Astrocyte of the cerebellum (primary cell): ENCODE measurements at regions not wholly inside any gene's neighbourhood (a gene's known extent, or its start where the extent isn't known, plus 50 kb on each side); places are given as distances from the start of the nearest gene placed in this dataset.

Source experiments
- DNase-seq: peaks from one replicate; pipeline ENCODE4 v3.0.0-alpha.2; 2011; ENCODE audit warnings: low read depth
- H3K4me3 ChIP-seq: 2 replicates; pipeline ENCODE4 v1.5.1; 2011; ENCODE audit warnings: mild to moderate bottlenecking, low read depth, low read length, moderate library complexity
- CTCF ChIP-seq: IDR thresholded peaks from 2 replicates; pipeline ENCODE4 v1.5.1; 2012; ENCODE audit warnings: low read length, low read depth, moderate library complexity, mild to moderate bottlenecking; ENCODE audit errors: missing control alignments
- in situ Hi-C: cut with HindIII; loops from 2 replicates; pipeline ENCODE4 v1.10.0; 2017; ENCODE audit warnings: low sequenced_read_pairs

- in situ Hi-C loops = no loop called here
- H3K4me3 ChIP-seq = no peak overlapping the region
- no peak for DNase-seq
- no peak for TF ChIP-seq CTCF
Observed at GRCh38 chr1:36711480-36711879, 228.8 kb upstream of the CSF3R start.

DNA sequence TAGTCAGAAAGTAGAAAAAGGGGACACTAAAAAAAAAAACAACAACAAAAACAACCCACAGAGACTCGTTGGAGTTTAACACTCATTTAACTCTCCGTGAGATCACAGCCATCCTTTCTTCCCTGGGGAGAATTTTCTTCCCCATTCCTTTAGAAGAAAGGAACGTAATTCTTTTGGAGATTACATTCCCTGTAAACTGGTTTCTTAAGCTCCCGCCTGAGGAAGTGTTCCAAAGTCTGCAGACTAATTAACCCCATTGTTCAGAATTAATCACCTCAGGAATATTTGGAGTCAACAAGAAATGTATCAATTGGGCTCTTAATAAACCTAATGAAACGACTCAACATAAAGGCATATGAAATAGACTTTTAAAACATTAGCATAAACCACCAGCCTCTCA is 228.2 kb upstream of the CSF3R start:
- in situ Hi-C loops = no loop called here
- no peak overlapping the region for H3K4me3 ChIP-seq
- no peak for DNase-seq
- no peak for TF ChIP-seq CTCF

DNA sequence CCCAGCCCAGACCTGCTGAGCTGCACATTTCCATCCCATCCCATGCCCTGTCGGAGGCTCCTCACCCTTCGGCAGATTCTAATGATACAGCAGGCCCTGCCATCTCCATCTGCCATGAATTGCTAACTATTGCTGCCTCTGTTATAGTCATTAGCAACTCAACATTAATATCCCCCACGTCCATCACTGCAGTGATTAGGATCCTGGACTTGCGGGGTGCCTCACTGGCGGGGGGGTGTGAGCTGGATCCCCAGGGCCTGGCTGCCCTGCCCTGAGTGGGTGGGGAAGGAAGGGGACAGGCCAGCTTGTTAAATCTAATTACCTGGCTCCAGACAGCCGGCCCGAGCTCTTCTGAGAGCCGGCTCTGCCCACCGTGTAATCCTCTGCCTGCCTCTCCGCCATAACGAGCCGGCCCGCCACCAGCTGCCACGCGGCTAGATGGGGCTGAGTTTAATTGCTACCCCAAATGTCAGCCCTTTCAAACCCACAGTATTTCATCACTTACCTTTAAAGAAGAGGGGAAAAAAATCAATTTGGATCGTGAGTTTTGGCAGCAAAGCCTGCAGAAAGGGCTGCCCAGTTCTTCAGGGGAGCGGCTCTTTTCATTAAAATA is 227.3 kb upstream of the CSF3R start:
- no peak for DNase-seq
- in situ Hi-C loops = no loop called here
- no peak overlapping the region for H3K4me3 ChIP-seq
- TF ChIP-seq CTCF = no peak

DNA sequence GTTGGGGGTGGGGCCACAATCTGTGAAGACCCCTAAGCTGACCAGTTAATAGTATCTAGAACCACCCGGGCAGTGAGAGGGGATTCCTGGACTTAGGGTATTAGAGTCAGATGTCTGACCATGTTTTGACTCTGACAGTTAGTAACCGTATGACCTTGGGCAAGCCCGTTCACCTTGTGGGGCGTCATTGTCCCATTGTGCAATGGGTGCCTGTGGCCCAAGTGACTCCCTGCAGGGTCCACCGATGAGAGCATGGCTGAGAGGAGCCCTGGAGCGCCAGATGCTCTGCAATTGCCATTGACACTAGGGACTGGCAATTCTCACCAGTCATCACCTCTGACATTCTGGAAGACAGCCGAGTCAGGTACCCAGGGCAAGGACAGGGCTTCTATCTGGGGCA is 225.9 kb upstream of the CSF3R start:
- no peak overlapping the region for H3K4me3 ChIP-seq
- no peak for TF ChIP-seq CTCF
- in situ Hi-C loops = no loop called here
- DNase-seq = no peak

GRCh38 chr1:36707221-36707620 is 224.5 kb upstream of the CSF3R start:
- TF ChIP-seq CTCF = no peak
- in situ Hi-C loops = no loop called here
- DNase-seq = no peak
- no peak overlapping the region for H3K4me3 ChIP-seq

- in situ Hi-C loops = no loop called here
- no peak overlapping the region for H3K4me3 ChIP-seq
- no peak for DNase-seq
- TF ChIP-seq CTCF = no peak
Observed at GRCh38 chr1:36706416-36706815, 223.7 kb upstream of the CSF3R start.

GRCh38 chr1:36705629-36706028 is 222.9 kb upstream of the CSF3R start:
- no peak overlapping the region for H3K4me3 ChIP-seq
- DNase-seq = no peak
- TF ChIP-seq CTCF = no peak
- in situ Hi-C loops = no loop called here
